ENCODE measurements at regions not wholly inside any gene's neighbourhood (a gene's known extent, or its start where the extent isn't known, plus 50 kb on each side); places are given as distances from the start of the nearest gene placed in this dataset.

DNA sequence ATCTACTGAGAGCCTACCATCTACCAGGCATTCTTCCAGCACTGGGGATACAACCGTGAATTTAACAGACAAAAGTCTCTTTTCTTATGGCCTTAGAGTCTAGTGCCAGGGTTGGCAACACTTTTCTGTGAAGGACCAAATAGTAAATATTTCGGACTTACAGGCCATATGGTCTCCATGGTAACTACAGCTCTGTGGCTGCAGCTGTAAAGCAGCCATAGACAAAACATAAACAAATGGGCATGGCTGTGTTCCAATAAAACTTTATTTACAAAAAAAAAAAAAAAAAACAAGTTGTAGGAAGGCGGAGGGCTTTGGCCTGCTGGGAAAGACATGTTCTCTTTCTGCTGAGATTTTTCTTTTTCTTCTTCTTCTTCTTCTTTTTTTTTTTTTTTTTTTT lies 98.7 kb downstream of the ABCC12 start (continued):
- no peak for TF ChIP-seq PATZ1 (CRISPR knock-in tag; IDR thresholded peaks at IDR 0.05; ENCODE audit: borderline replicate concordance)
- no peak for TF ChIP-seq ZFP3 (CRISPR knock-in tag; IDR thresholded peaks at IDR 0.05)
- no peak for TF ChIP-seq ZC3H10 (CRISPR knock-in tag; IDR thresholded peaks at IDR 0.05)
- no peak for TF ChIP-seq ARNTL (CRISPR knock-in tag; IDR thresholded peaks at IDR 0.05; ENCODE audit: borderline replicate concordance, low read depth)

DNA sequence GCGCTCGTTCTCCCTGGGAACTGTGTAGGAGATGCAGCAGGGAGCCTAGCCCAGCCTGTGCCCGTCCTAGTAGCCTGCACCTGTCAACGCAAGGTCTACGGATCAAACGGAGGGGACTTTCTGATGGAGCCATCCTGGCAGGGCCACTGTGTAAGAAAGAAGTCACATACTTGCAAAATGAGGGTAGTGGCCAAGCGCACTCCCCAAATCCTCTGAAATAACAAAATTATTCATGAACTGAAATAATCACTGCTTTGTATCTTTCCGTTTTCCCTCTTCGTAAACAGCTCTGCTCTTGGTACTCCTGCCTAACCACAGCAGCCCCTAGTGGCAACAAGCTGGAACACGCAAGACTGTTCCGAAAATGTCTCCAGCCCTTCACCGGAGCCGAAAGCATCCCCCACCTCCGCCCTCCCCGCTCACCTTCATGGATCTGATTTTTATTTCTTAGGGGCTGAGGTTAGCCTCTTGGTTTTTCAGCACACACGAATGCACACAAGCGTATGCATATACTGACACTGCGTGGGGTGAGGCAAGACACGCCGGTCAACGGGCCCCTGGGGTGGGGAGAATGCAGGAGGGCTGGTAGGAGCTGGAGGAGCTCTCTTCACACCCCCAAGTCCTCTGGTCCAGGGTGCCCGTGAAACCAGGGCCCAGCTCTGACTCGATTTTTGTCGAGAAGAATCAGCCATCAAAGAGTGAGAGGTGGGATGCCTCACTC lies 100.8 kb downstream of the ABCC12 start:
- TF ChIP-seq CSRNP3 (CRISPR knock-in tag; IDR thresholded peaks at IDR 0.05), result no peak
- TF ChIP-seq TOX (CRISPR knock-in tag; IDR thresholded peaks at IDR 0.05; ENCODE audit: borderline replicate concordance), result no peak
- no peak for TF ChIP-seq SNAI2 (CRISPR knock-in tag; IDR thresholded peaks at IDR 0.05)
- no peak for TF ChIP-seq ESRRG (CRISPR knock-in tag; IDR thresholded peaks at IDR 0.05)
- no peak for TF ChIP-seq BACH2 (CRISPR knock-in tag; IDR thresholded peaks at IDR 0.05; ENCODE audit: borderline replicate concordance)
- no peak for TF ChIP-seq ARNTL (CRISPR knock-in tag; IDR thresholded peaks at IDR 0.05; ENCODE audit: borderline replicate concordance, low read depth)
- TF ChIP-seq GLIS3 (CRISPR knock-in tag; IDR thresholded peaks at IDR 0.05), result no peak
- no peak for TF ChIP-seq ZC3H10 (CRISPR knock-in tag; IDR thresholded peaks at IDR 0.05)
- TF ChIP-seq, protein P1, sequence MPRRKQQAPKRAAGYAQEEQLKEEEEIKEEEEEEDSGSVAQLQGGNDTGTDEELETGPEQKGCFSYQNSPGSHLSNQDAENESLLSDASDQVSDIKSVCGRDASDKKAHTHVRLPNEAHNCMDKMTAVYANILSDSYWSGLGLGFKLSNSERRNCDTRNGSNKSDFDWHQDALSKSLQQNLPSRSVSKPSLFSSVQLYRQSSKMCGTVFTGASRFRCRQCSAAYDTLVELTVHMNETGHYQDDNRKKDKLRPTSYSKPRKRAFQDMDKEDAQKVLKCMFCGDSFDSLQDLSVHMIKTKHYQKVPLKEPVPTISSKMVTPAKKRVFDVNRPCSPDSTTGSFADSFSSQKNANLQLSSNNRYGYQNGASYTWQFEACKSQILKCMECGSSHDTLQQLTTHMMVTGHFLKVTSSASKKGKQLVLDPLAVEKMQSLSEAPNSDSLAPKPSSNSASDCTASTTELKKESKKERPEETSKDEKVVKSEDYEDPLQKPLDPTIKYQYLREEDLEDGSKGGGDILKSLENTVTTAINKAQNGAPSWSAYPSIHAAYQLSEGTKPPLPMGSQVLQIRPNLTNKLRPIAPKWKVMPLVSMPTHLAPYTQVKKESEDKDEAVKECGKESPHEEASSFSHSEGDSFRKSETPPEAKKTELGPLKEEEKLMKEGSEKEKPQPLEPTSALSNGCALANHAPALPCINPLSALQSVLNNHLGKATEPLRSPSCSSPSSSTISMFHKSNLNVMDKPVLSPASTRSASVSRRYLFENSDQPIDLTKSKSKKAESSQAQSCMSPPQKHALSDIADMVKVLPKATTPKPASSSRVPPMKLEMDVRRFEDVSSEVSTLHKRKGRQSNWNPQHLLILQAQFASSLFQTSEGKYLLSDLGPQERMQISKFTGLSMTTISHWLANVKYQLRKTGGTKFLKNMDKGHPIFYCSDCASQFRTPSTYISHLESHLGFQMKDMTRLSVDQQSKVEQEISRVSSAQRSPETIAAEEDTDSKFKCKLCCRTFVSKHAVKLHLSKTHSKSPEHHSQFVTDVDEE (CRISPR knock-in tag; IDR thresholded peaks at IDR 0.05), result no peak
- no peak for TF ChIP-seq ISL1 (CRISPR knock-in tag; IDR thresholded peaks at IDR 0.05)
- ATAC-seq, result peak; percentile 96

- 0 out of 3 replicates have a peak, but pooled peaks have one; percentile 28 for ATAC-seq
- TF ChIP-seq BACH2 (CRISPR knock-in tag; IDR thresholded peaks at IDR 0.05; ENCODE audit: borderline replicate concordance) (no peak), TOX (CRISPR knock-in tag; IDR thresholded peaks at IDR 0.05; ENCODE audit: borderline replicate concordance) (no peak), CSDC2 (CRISPR knock-in tag; IDR thresholded peaks at IDR 0.05) (no peak), ZFP30 (CRISPR knock-in tag; IDR thresholded peaks at IDR 0.05) (no peak), ZNF8 (CRISPR knock-in tag; IDR thresholded peaks at IDR 0.05) (no peak)
Measured at GRCh38 chr16:48053418-48053745, 102.4 kb downstream of the ABCC12 start.

GRCh38 chr16:48052731-48053417 lies 102.9 kb downstream of the ABCC12 start:
- no peak for ATAC-seq
- TF ChIP-seq, protein P2, sequence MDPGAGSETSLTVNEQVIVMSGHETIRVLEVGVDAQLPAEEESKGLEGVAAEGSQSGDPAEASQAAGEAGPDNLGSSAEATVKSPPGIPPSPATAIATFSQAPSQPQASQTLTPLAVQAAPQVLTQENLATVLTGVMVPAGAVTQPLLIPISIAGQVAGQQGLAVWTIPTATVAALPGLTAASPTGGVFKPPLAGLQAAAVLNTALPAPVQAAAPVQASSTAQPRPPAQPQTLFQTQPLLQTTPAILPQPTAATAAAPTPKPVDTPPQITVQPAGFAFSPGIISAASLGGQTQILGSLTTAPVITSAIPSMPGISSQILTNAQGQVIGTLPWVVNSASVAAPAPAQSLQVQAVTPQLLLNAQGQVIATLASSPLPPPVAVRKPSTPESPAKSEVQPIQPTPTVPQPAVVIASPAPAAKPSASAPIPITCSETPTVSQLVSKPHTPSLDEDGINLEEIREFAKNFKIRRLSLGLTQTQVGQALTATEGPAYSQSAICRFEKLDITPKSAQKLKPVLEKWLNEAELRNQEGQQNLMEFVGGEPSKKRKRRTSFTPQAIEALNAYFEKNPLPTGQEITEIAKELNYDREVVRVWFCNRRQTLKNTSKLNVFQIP (CRISPR knock-in tag; IDR thresholded peaks at IDR 0.05; ENCODE audit: borderline replicate concordance, low read depth), result no peak
- TF ChIP-seq, protein P1 (CRISPR knock-in tag; IDR thresholded peaks at IDR 0.05), result no peak
- TF ChIP-seq BACH2 (CRISPR knock-in tag; IDR thresholded peaks at IDR 0.05; ENCODE audit: borderline replicate concordance) (no peak), ISL1 (CRISPR knock-in tag; IDR thresholded peaks at IDR 0.05) (no peak), ARNTL (CRISPR knock-in tag; IDR thresholded peaks at IDR 0.05; ENCODE audit: borderline replicate concordance, low read depth) (no peak), GLIS3 (CRISPR knock-in tag; IDR thresholded peaks at IDR 0.05) (no peak), ZNF565 (CRISPR knock-in tag; conservative IDR thresholded peaks at IDR 0.05; ENCODE audit: low read depth) (no peak), ZFP3 (CRISPR knock-in tag; IDR thresholded peaks at IDR 0.05) (no peak), CSDC2 (CRISPR knock-in tag; IDR thresholded peaks at IDR 0.05) (no peak), PPARA (CRISPR knock-in tag; IDR thresholded peaks at IDR 0.05; ENCODE audit: borderline replicate concordance) (no peak), ZC3H10 (CRISPR knock-in tag; IDR thresholded peaks at IDR 0.05) (no peak), PATZ1 (CRISPR knock-in tag; IDR thresholded peaks at IDR 0.05; ENCODE audit: borderline replicate concordance) (no peak), TCF4 (CRISPR knock-in tag; IDR thresholded peaks at IDR 0.05; ENCODE audit: borderline replicate concordance) (no peak), ZNF70 (CRISPR knock-in tag; IDR thresholded peaks at IDR 0.05) (no peak), ZNF8 (CRISPR knock-in tag; IDR thresholded peaks at IDR 0.05) (no peak), TOX (CRISPR knock-in tag; IDR thresholded peaks at IDR 0.05; ENCODE audit: borderline replicate concordance) (no peak), SNAI2 (CRISPR knock-in tag; IDR thresholded peaks at IDR 0.05) (no peak), ESRRG (CRISPR knock-in tag; IDR thresholded peaks at IDR 0.05) (no peak)

Data from SK-N-SH treated with all-trans-retinoic acid at 6 μM for 48 hours (cell line).